HepG2 (cell line): ENCODE measurements at regions not wholly inside any gene's neighbourhood (a gene's known extent, or its start where the extent isn't known, plus 50 kb on each side); places are given as distances from the start of the nearest gene placed in this dataset.

Experiments
- ATAC-seq: fragments of 200-7000 bp; cut with Tn5 transposase; 3 replicates; pipeline ENCODE4 v1.9.1; 2020; ENCODE audit warnings: mild to moderate bottlenecking, moderate library complexity
- BruUV-seq: library from RNA; stranded (reverse); fragments of 400-500 nt; replicated peaks from 2 replicates; lab custom pipeline; 2021; lab: Mats Ljungman, UMichigan
- CTCF ChIA-PET: fragments of 300-600 bp; formaldehyde crosslinking; extraction: SDS; loops from one replicate; lab custom pipeline; 2021; ENCODE audit warnings: low total read pairs, inconsistent platforms, low intra/inter-chr PET ratio; lab: Yijun Ruan, JAX
- POLR2A ChIA-PET: fragments of 350-600 bp; sonication (Branson Sonifier 250); formaldehyde crosslinking; loops from one replicate; lab custom pipeline; 2020; ENCODE audit warnings: antibody characterized with exemption, inconsistent platforms; lab: Yijun Ruan, JAX
- DNase-seq: peaks from one replicate; pipeline ENCODE4 v3.0.0-alpha.2; 2015; ENCODE audit warnings: low spot score
- FAIRE-seq: peaks from 3 replicates; lab custom pipeline; 2011; peaks lifted over from hg19 to GRCh38; lab: Jason Lieb, UNC
- H2AFZ ChIP-seq: one replicate; pipeline ENCODE4 v1.6.1; 2011; ENCODE audit warnings: low read length, inconsistent platforms
- H3K27ac ChIP-seq: fragments of 300-600 bp; 3 replicates; pipeline ENCODE4 v1.8.0; 2011; ENCODE audit warnings: mixed run types, mild to moderate bottlenecking, mixed read lengths, low read length, inconsistent platforms; ENCODE audit not compliant: insufficient read depth; ENCODE audit errors: extremely low read length
- H3K27me3 ChIP-seq, 2 experiments: fragments of 200-600 bp in 1 of 2; 2 replicates in 1 of 2; 3 replicates in 1 of 2; pipeline versions ENCODE4 v1.6.0 to v1.8.0; 2011; ENCODE audit warnings: low read length in 2 of 2, mild to moderate bottlenecking in 2 of 2, moderate library complexity in 2 of 2, inconsistent platforms in 1 of 2; ENCODE audit not compliant: insufficient read depth in 2 of 2, control insufficient read depth in 1 of 2
- H3K36me3 ChIP-seq, 2 experiments: fragments of 200-600 bp in 1 of 2; replicated peaks in 1 of 2; 2 replicates in 1 of 2; 3 replicates in 1 of 2; pipeline versions ENCODE4 v1.5.1 to v1.8.0; 2011; ENCODE audit warnings: low read length in 2 of 2, inconsistent platforms in 1 of 2; ENCODE audit not compliant: insufficient read depth in 2 of 2, control insufficient read depth in 1 of 2
- H3K4me1 ChIP-seq: 2 replicates; pipeline ENCODE4 v1.5.1; 2012; ENCODE audit warnings: low read length, inconsistent platforms; ENCODE audit not compliant: insufficient read depth
- H3K4me2 ChIP-seq: 2 replicates; pipeline ENCODE4 v1.6.0; 2011; ENCODE audit warnings: low read depth, low read length, inconsistent platforms
- H3K4me3 ChIP-seq, 3 experiments: fragments of 200-600 bp in 1 of 3; sonication (generic), shearing (Covaris generic) in 1 of 3; replicated peaks in 1 of 3; 2 replicates each; pipeline ENCODE4 v1.5.1; 2011 to 2016; ENCODE audit warnings: low read length in 3 of 3, inconsistent platforms in 2 of 3, low read depth in 2 of 3, mild to moderate bottlenecking in 2 of 3, control low read depth in 1 of 3, mixed read lengths in 1 of 3; ENCODE audit not compliant: insufficient read depth in 1 of 3
- H3K79me2 ChIP-seq: one replicate; pipeline ENCODE4 v1.6.1; 2011; ENCODE audit warnings: low read length, inconsistent platforms; ENCODE audit not compliant: insufficient read depth
- H3K9ac ChIP-seq: 2 replicates; pipeline ENCODE4 v1.6.0; 2011; ENCODE audit warnings: mild to moderate bottlenecking, low read depth, low read length, inconsistent platforms; ENCODE audit not compliant: insufficient read depth
- H3K9me3 ChIP-seq: 2 replicates; pipeline ENCODE4 v1.5.1; 2012; ENCODE audit warnings: mild to moderate bottlenecking, low read length
- H4K20me1 ChIP-seq: 2 replicates; pipeline ENCODE4 v1.6.0; 2011; ENCODE audit warnings: inconsistent platforms, mild to moderate bottlenecking, low read length, moderate library complexity; ENCODE audit not compliant: insufficient read depth
- BORCS8-MEF2B ChIP-seq: sonication (generic); formaldehyde crosslinking; IDR thresholded peaks from 2 replicates; pipeline ENCODE4 v1.8.0; 2022; ENCODE audit warnings: mild to moderate bottlenecking, missing genetic modification reagents
- BRCA1 ChIP-seq: sonication (generic); formaldehyde crosslinking; IDR thresholded peaks from 2 replicates; pipeline ENCODE4 v1.4.0; 2020; ENCODE audit warnings: missing genetic modification reagents
- CENPX ChIP-seq: sonication (generic); formaldehyde crosslinking; IDR thresholded peaks from 2 replicates; pipeline ENCODE4 v1.9.0; 2021; ENCODE audit warnings: mild to moderate bottlenecking, missing genetic modification reagents, moderate library complexity
- MXD4 ChIP-seq: IDR thresholded peaks from 2 replicates; pipeline ENCODE4 v1.6.1; 2016; ENCODE audit warnings: mild to moderate bottlenecking, missing biosample characterization, missing genetic modification reagents
- NR2F2 ChIP-seq: IDR thresholded peaks from 2 replicates; pipeline ENCODE4 v1.6.1; 2012; ENCODE audit warnings: low read depth, inconsistent platforms, borderline replicate concordance
- PHF5A ChIP-seq: IDR thresholded peaks from one replicate; pipeline ENCODE4 v1.6.1; 2018; ENCODE audit warnings: low read depth, missing genetic modification reagents; ENCODE audit not compliant: unreplicated experiment
- PRDM4 ChIP-seq: sonication (generic); formaldehyde crosslinking; IDR thresholded peaks from 2 replicates; pipeline ENCODE4 v1.9.0; 2021; ENCODE audit warnings: missing genetic modification reagents, borderline replicate concordance
- SIN3A ChIP-seq: IDR thresholded peaks from 2 replicates; pipeline ENCODE4 v1.6.1; 2011; ENCODE audit warnings: low read depth, mild to moderate bottlenecking, control low read depth, low read length, borderline replicate concordance
- SPEN ChIP-seq: sonication (generic); formaldehyde crosslinking; IDR thresholded peaks from 2 replicates; pipeline ENCODE4 v1.5.1; 2020; ENCODE audit warnings: low read depth, mild to moderate bottlenecking, missing genetic modification reagents
- STAG1 ChIP-seq: sonication (generic); formaldehyde crosslinking; IDR thresholded peaks from 2 replicates; pipeline ENCODE4 v1.4.0; 2020; ENCODE audit warnings: missing genetic modification reagents
- ZBTB37 ChIP-seq: sonication (generic); formaldehyde crosslinking; IDR thresholded peaks from 2 replicates; pipeline ENCODE4 v1.4.0; 2020; ENCODE audit warnings: mild to moderate bottlenecking, missing genetic modification reagents
- ZC3H13 ChIP-seq: sonication (generic); formaldehyde crosslinking; IDR thresholded peaks from 2 replicates; pipeline ENCODE4 v1.8.1; 2023; ENCODE audit warnings: mild to moderate bottlenecking, missing genetic modification reagents, moderate library complexity
- ZFX ChIP-seq: sonication (generic); formaldehyde crosslinking; IDR thresholded peaks from 2 replicates; pipeline ENCODE4 v1.4.0; 2020; ENCODE audit warnings: mild to moderate bottlenecking, low read depth, missing genetic modification reagents, moderate library complexity
- ZNF350 ChIP-seq: sonication (generic); formaldehyde crosslinking; IDR thresholded peaks from 2 replicates; pipeline ENCODE4 v1.4.0; 2020; ENCODE audit warnings: mild to moderate bottlenecking, low read depth, missing genetic modification reagents, borderline replicate concordance
- ZNF790 ChIP-seq: sonication (generic); formaldehyde crosslinking; IDR thresholded peaks from 2 replicates; pipeline ENCODE4 v1.8.0; 2022; ENCODE audit warnings: missing genetic modification reagents, mild to moderate bottlenecking, borderline replicate concordance
- WGBS: methylation state at CpG from one replicate; pipeline ENCODE4 v1.1.6; 2017; ENCODE audit warnings: low lambda C conversion rate; 5-methylcytosine and 5-hydroxymethylcytosine counted together
- in situ Hi-C: cut with HindIII; loops from 2 replicates; pipeline ENCODE4 v1.10.0; 2017; ENCODE audit warnings: low pct_unique_long_range_greater_than_20kb; ENCODE audit not compliant: extremely low pct_ligation_motif_present
- intact Hi-C: fragments of 100-400 bp; cut with micrococcal nuclease; formaldehyde crosslinking; loops from one replicate; pipeline ENCODE4 v1.10.0; 2022; ENCODE audit not compliant: unreplicated experiment
- TF ChIP-seq, protein P1 (sequence below): sonication (generic); formaldehyde crosslinking; conservative IDR thresholded peaks from 2 replicates; pipeline ENCODE4 v1.8.0; 2022; ENCODE audit warnings: mild to moderate bottlenecking, moderate library complexity, missing genetic modification reagents
- TF ChIP-seq, protein P2 (sequence below): sonication (generic); formaldehyde crosslinking; IDR thresholded peaks from 2 replicates; pipeline ENCODE4 v1.9.0; 2021; ENCODE audit warnings: missing genetic modification reagents, mild to moderate bottlenecking, borderline replicate concordance

- Histone ChIP-seq H3K4me2 (no peak overlapping the region), H4K20me1 (no peaks in the 10 kb centered on the region), H3K4me3 (no peak overlapping the region), H2AFZ (no peak overlapping the region), H3K9ac (no peak overlapping the region), H3K79me2 (no peaks in the 10 kb centered on the region), H3K9me3 (peaks cover 4% of the 10 kb centered on the region; the same call in 1 of the 2 replicates), H3K27me3 (no peaks in the 10 kb centered on the region), H3K27ac (no peak overlapping the region), H3K4me1 (no peaks in the 10 kb centered on the region), H3K36me3 (no peaks in the 10 kb centered on the region)
- 14% methylated on average over 3 of the region's 3 CpGs for WGBS
- CTCF ChIA-PET, result no interaction called here
- in situ Hi-C loops (no loop called here), intact Hi-C loops (no loop called here)
- ATAC-seq, result no peak
- FAIRE-seq, result no peak
- POLR2A ChIA-PET, result no interaction called here
- TF ChIP-seq ZNF790 (CRISPR knock-in tag), result no peak
- TF ChIP-seq BORCS8-MEF2B (CRISPR knock-in tag), result no peak
- TF ChIP-seq SIN3A, result no peak
- no peak for TF ChIP-seq PRDM4 (CRISPR knock-in tag)
- TF ChIP-seq MXD4, result no peak
- TF ChIP-seq SPEN (CRISPR knock-in tag), result no peak
- TF ChIP-seq, protein P1, sequence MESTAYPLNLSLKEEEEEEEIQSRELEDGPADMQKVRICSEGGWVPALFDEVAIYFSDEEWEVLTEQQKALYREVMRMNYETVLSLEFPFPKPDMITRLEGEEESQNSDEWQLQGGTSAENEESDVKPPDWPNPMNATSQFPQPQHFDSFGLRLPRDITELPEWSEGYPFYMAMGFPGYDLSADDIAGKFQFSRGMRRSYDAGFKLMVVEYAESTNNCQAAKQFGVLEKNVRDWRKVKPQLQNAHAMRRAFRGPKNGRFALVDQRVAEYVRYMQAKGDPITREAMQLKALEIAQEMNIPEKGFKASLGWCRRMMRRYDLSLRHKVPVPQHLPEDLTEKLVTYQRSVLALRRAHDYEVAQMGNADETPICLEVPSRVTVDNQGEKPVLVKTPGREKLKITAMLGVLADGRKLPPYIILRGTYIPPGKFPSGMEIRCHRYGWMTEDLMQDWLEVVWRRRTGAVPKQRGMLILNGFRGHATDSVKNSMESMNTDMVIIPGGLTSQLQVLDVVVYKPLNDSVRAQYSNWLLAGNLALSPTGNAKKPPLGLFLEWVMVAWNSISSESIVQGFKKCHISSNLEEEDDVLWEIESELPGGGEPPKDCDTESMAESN, result no peak
- TF ChIP-seq, protein P2, sequence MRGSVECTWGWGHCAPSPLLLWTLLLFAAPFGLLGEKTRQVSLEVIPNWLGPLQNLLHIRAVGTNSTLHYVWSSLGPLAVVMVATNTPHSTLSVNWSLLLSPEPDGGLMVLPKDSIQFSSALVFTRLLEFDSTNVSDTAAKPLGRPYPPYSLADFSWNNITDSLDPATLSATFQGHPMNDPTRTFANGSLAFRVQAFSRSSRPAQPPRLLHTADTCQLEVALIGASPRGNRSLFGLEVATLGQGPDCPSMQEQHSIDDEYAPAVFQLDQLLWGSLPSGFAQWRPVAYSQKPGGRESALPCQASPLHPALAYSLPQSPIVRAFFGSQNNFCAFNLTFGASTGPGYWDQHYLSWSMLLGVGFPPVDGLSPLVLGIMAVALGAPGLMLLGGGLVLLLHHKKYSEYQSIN (CRISPR knock-in tag), result no peak
- TF ChIP-seq NR2F2, result no peak
- no peak for TF ChIP-seq ZFX (CRISPR knock-in tag)
- TF ChIP-seq ZC3H13 (CRISPR knock-in tag), result no peak
- TF ChIP-seq ZBTB37, result no peak
- no peak for TF ChIP-seq CENPX (CRISPR knock-in tag)
- TF ChIP-seq BRCA1 (CRISPR knock-in tag), result no peak
- TF ChIP-seq ZNF350 (CRISPR knock-in tag), result no peak
- TF ChIP-seq PHF5A (CRISPR knock-in tag), result no peak
- TF ChIP-seq STAG1 (CRISPR knock-in tag), result no peak
- no TSS peak for BruUV-seq
- no peak for DNase-seq
Measured at GRCh38 chr3:55194376-55194775, 266.5 kb upstream of the LRTM1 start.
